ENCODE measurements at regions not wholly inside any gene's neighbourhood (a gene's known extent, or its start where the extent isn't known, plus 50 kb on each side); places are given as distances from the start of the nearest gene placed in this dataset.

DNA sequence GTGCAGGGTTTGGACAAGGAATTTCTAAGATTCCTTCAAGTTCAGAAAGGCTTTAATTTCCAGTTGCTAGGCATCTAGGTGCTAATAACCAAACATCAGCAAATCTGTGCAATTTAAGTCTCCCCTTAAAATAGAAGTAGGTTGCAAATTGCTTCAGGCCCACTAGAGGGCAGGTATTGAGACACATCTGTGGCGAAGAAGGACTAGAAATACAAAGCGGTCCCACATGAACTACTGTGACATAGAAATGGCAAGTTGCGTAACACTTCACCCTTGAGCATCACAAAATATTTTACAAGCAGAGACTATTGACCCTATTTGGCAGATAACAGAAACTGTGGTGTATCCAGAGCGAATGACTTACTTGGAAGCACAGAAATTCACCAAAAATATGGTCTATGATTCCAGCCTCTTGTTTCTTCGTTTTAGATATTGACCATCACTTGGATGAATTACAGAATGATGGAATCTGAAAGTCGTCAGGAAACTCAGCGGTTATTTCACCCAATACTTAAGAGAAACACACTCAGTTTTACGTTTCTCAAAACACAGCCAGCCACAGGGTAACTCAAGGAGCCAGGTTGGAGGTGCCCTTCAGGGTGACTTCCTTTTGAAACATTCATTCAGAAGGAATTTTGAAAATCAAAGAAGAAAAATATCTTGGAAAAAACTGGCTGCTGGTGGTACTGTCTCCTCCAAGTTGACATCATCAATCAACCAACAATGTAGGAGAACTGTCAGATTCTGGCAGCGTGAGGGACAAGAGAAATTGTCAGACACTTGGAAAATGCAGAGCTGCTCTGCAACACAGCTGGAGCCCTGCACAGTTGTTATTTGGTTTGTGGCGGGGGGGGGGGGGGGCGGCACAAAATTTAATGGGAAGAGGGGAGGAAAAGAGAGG is 256.3 kb upstream of the MINDY3 start:
- CTCF ChIA-PET (ENCODE audit: partially characterized antibody), result interaction anchor here (0.7 to 2.0 kb wide), 15 partner anchors 8 to 708 kb away, joined by 3 to 6 read pairs (median 3); no protein-coding TSS in a partner anchor
- POLR2A ChIA-PET (ENCODE audit: partially characterized antibody), result no interaction called here

More for the DNA sequence above, 256.3 kb upstream of the MINDY3 start:
- no peak overlapping the region for H4K8ac ChIP-seq (ENCODE audit: extremely low read depth, insufficient read depth, low read length)
- H2AK5ac ChIP-seq (ENCODE audit: low read depth, low read length), result no peak overlapping the region
- no peak overlapping the region for H3K27ac ChIP-seq (ENCODE audit: low read depth, low read length)
- no peak overlapping the region for H3K9ac ChIP-seq (replicated peaks in 1 of 4; ENCODE audit: extremely low read depth in 1 of 4, low read depth in 3 of 4, low read length in 3 of 4)
- no peak overlapping the region for H3K14ac ChIP-seq (ENCODE audit: insufficient read length)
- no peak overlapping the region for H3K4me2 ChIP-seq (ENCODE audit: insufficient read depth in 1 of 2, low read depth in 2 of 2, low read length in 2 of 2)
- H3K27me3 ChIP-seq (replicated peaks in 1 of 4; ENCODE audit: control insufficient read depth in 3 of 4, extremely low read depth in 1 of 4, insufficient read depth in 3 of 4, low read length in 3 of 4), result no peaks in the 10 kb centered on the region
- H2BK20ac ChIP-seq (ENCODE audit: low read length), result no peak overlapping the region
- H4K91ac ChIP-seq (replicated peaks; ENCODE audit: insufficient read length, low read length), result no peak overlapping the region
- H3K36me3 ChIP-seq (ENCODE audit: control insufficient read depth in 2 of 4, insufficient read depth in 4 of 4, low read length in 3 of 4), result no peaks in the 10 kb centered on the region
- peak; percentile 80 for FAIRE-seq
- no peak overlapping the region for H3K56ac ChIP-seq (replicated peaks; ENCODE audit: insufficient read length, low read depth, low read length)
- 77% methylated on average over 9 of the region's 11 CpGs; no CpG with 5 or more reads in 1 of the 2 experiments for WGBS, 2 experiments (ENCODE audit: extremely low coverage in 1 of 2, insufficient coverage in 1 of 2, insufficient read length in 1 of 2, insufficient replicate concordance in 2 of 2, low coverage in 1 of 2, low lambda C conversion rate in 2 of 2, missing lambda C conversion rate in 1 of 2)
- H4K5ac ChIP-seq (ENCODE audit: insufficient read length, low read depth, low read length), result no peak overlapping the region
- no peak overlapping the region for H2BK5ac ChIP-seq (ENCODE audit: low read depth, low read length)
- H2BK120ac ChIP-seq (replicated peaks; ENCODE audit: low read depth, low read length), result no peak overlapping the region
- no peak overlapping the region for H3K4me3 ChIP-seq (ENCODE audit: extremely low read depth in 1 of 4, insufficient read depth in 2 of 4, low read depth in 3 of 4, low read length in 4 of 4)
- no peak overlapping the region for H2BK12ac ChIP-seq (ENCODE audit: low read depth, low read length)
- TF ChIP-seq RAD21 (IDR thresholded peaks at IDR 0.05 in 1 of 2, conservative IDR thresholded peaks at IDR 0.05 in 1 of 2; ENCODE audit: low read depth in 2 of 2, low read length in 2 of 2), result peak; percentile 75 to 83
- no peak for TF ChIP-seq POLR2A (IDR thresholded peaks at IDR 0.05; ENCODE audit: control extremely low read depth in 1 of 2, low read depth in 2 of 2, low read length in 2 of 2)
- no peak for TF ChIP-seq TEAD4 (IDR thresholded peaks at IDR 0.05; ENCODE audit: low read depth, low read length)
- TF ChIP-seq CTCF (IDR thresholded peaks at IDR 0.05; ENCODE audit: control extremely low read depth in 1 of 3, insufficient read depth in 1 of 3, low read depth in 1 of 3, low read length in 3 of 3), result peak in 2 of 3 experiments; percentile 61 to 79; a peak in 3 of 4 replicates
- peak; percentile 99 for TF ChIP-seq CEBPB (IDR thresholded peaks at IDR 0.05; ENCODE audit: low read depth, low read length)
- no peak for TF ChIP-seq EP300 (IDR thresholded peaks at IDR 0.05; ENCODE audit: borderline replicate concordance in 1 of 2, low read depth in 2 of 2, low read length in 2 of 2)
- TF ChIP-seq GABPA (IDR thresholded peaks at IDR 0.05; ENCODE audit: borderline replicate concordance, insufficient read depth, low read length), result no peak
- H3K18ac ChIP-seq (ENCODE audit: extremely low read depth, low read length), result no peak overlapping the region
- no peaks in the 10 kb centered on the region for H3K79me2 ChIP-seq (ENCODE audit: control insufficient read depth in 1 of 2, insufficient read depth in 2 of 2, low read length in 2 of 2)
- H3K79me1 ChIP-seq (ENCODE audit: low read depth, low read length), result no peaks in the 10 kb centered on the region
- no peak overlapping the region for H2AFZ ChIP-seq (ENCODE audit: low read length)
- no peaks in the 10 kb centered on the region for H3K4me1 ChIP-seq (replicated peaks in 1 of 4; ENCODE audit: control insufficient read depth in 3 of 4, insufficient read depth in 4 of 4, low read length in 3 of 4)
- H3K23me2 ChIP-seq (ENCODE audit: low read depth, low read length), result no peaks in the 10 kb centered on the region
- peak; percentile 9 to 47 for DNase-seq (ENCODE audit: low read depth in 1 of 2, low spot score in 2 of 2)
- H3K9me3 ChIP-seq (ENCODE audit: insufficient read depth in 2 of 2, low read depth in 1 of 2, low read length in 1 of 2), result no peaks in the 10 kb centered on the region
- no peak overlapping the region for H2BK15ac ChIP-seq (ENCODE audit: low read length)
- no peak overlapping the region for H3K4ac ChIP-seq (replicated peaks; ENCODE audit: insufficient read length, low read depth, low read length)
- no peaks in the 10 kb centered on the region for H4K20me1 ChIP-seq (replicated peaks in 1 of 2; ENCODE audit: control insufficient read depth in 1 of 2, insufficient read depth in 2 of 2, low read length in 2 of 2)
- no peak overlapping the region for H3K23ac ChIP-seq (ENCODE audit: insufficient read length)
